Astrocyte (in vitro differentiated cells and primary cell): ENCODE measurements at regions not wholly inside any gene's neighbourhood (a gene's known extent, or its start where the extent isn't known, plus 50 kb on each side); places are given as distances from the start of the nearest gene placed in this dataset.

Experiments used
- CTCF ChIP-seq: IDR thresholded peaks from 2 replicates; pipeline ENCODE4 v1.5.1; 2011; ENCODE audit warnings: low read depth, mild to moderate bottlenecking, inconsistent platforms, low read length, moderate library complexity; ENCODE audit not compliant: insufficient read depth
- EZH2 ChIP-seq: IDR thresholded peaks from 2 replicates; pipeline ENCODE4 v1.6.1; 2012; ENCODE audit warnings: mild to moderate bottlenecking, low read length, inconsistent platforms; ENCODE audit not compliant: insufficient read depth

- TF ChIP-seq CTCF (no peak), EZH2 (no peak)
Observed at GRCh38 chr17:79255926-79256585, 181.4 kb downstream of the ENGASE start.
